ENCODE measurements at regions not wholly inside any gene's neighbourhood (a gene's known extent, or its start where the extent isn't known, plus 50 kb on each side); places are given as distances from the start of the nearest gene placed in this dataset.

GRCh38 chr1:94676686-94677085 lies 135.1 kb upstream of the F3 start:
- H3K27me3 ChIP-seq (ENCODE audit: insufficient read depth, poor library complexity, severe bottlenecking) = no peaks in the 10 kb centered on the region
- no peak overlapping the region for H3K4me3 ChIP-seq (replicated peaks; ENCODE audit: insufficient read depth, low read length)
- H3K27ac ChIP-seq (replicated peaks) = no peak overlapping the region
- DNase-seq (ENCODE audit: low read depth in 1 of 2, low spot score in 1 of 2) = no peak
- TF ChIP-seq POLR2AphosphoS5 (IDR thresholded peaks at IDR 0.05; ENCODE audit: low read depth) (no peak), GABPA (IDR thresholded peaks at IDR 0.05; ENCODE audit: low read depth) (no peak), CTCF (IDR thresholded peaks at IDR 0.05; ENCODE audit: insufficient read depth, low read length) (no peak), SPI1 (IDR thresholded peaks at IDR 0.05; ENCODE audit: borderline replicate concordance, low read depth) (no peak), REST (IDR thresholded peaks at IDR 0.05; ENCODE audit: insufficient replicate concordance, low read depth) (no peak)

- no peak for DNase-seq (ENCODE audit: low read depth in 1 of 2, low spot score in 1 of 2)
- Histone ChIP-seq H3K27ac (replicated peaks) (no peak overlapping the region), H3K4me3 (replicated peaks; ENCODE audit: insufficient read depth, low read length) (no peak overlapping the region), H3K27me3 (ENCODE audit: insufficient read depth, poor library complexity, severe bottlenecking) (no peaks in the 10 kb centered on the region)
- TF ChIP-seq REST (IDR thresholded peaks at IDR 0.05; ENCODE audit: insufficient replicate concordance, low read depth) = no peak
- no peak for TF ChIP-seq CTCF (IDR thresholded peaks at IDR 0.05; ENCODE audit: insufficient read depth, low read length)
- TF ChIP-seq GABPA (IDR thresholded peaks at IDR 0.05; ENCODE audit: low read depth) = no peak
- TF ChIP-seq POLR2AphosphoS5 (IDR thresholded peaks at IDR 0.05; ENCODE audit: low read depth) = no peak
- TF ChIP-seq SPI1 (IDR thresholded peaks at IDR 0.05; ENCODE audit: borderline replicate concordance, low read depth) = no peak
Observed at GRCh38 chr1:94675373-94675772, 133.8 kb upstream of the F3 start.

- no peak for TF ChIP-seq REST (IDR thresholded peaks at IDR 0.05; ENCODE audit: insufficient replicate concordance, low read depth)
- TF ChIP-seq POLR2AphosphoS5 (IDR thresholded peaks at IDR 0.05; ENCODE audit: low read depth) = no peak
- no peak for TF ChIP-seq SPI1 (IDR thresholded peaks at IDR 0.05; ENCODE audit: borderline replicate concordance, low read depth)
- no peak for TF ChIP-seq GABPA (IDR thresholded peaks at IDR 0.05; ENCODE audit: low read depth)
- no peak for TF ChIP-seq CTCF (IDR thresholded peaks at IDR 0.05; ENCODE audit: insufficient read depth, low read length)
- no peaks in the 10 kb centered on the region for H3K27me3 ChIP-seq (ENCODE audit: insufficient read depth, poor library complexity, severe bottlenecking)
- H3K27ac ChIP-seq (replicated peaks) = no peak overlapping the region
- no peak for DNase-seq (ENCODE audit: low read depth in 1 of 2, low spot score in 1 of 2)
- H3K4me3 ChIP-seq (replicated peaks; ENCODE audit: insufficient read depth, low read length) = no peak overlapping the region
Observed at GRCh38 chr1:94674876-94675275, 133.3 kb upstream of the F3 start.
